NCI-H1105 treated with DMSO at 0.1 percent for 48 hours (cell line): ENCODE measurements at regions not wholly inside any gene's neighbourhood (a gene's known extent, or its start where the extent isn't known, plus 50 kb on each side); places are given as distances from the start of the nearest gene placed in this dataset.
"Not testable (repeated sequence)": the region's sequence is repeated elsewhere in the genome, so short reads cannot be mapped to it uniquely, and the experiment has no call there.

Experiments
- DNase-seq: peaks from one replicate; lab custom pipeline; 2025; lab: John Stamatoyannopoulos, UW

GRCh38 chr2:64795024-64795592, 141.4 kb upstream of the SERTAD2 start:
- DNase-seq, result no peak

- DNase-seq, result no peak
These were observed 143.2 kb upstream of the SERTAD2 start for GRCh38 chr2:64796926-64797325.

- DNase-seq, result peak; percentile 78
These were observed 144.3 kb upstream of the SERTAD2 start for GRCh38 chr2:64797881-64798575.

GRCh38 chr2:64799592-64800252, 146.0 kb upstream of the SERTAD2 start:
- DNase-seq, result peak; percentile 43

- DNase-seq, result no peak
These were observed 150.1 kb upstream of the SERTAD2 start for GRCh38 chr2:64803776-64804175.

- no peak for DNase-seq
These were observed 150.9 kb upstream of the SERTAD2 start for GRCh38 chr2:64804651-64805050.

GRCh38 chr2:64807417-64807816, 153.7 kb upstream of the SERTAD2 start:
- no peak for DNase-seq

- DNase-seq, result no peak
These were observed 154.4 kb upstream of the SERTAD2 start for GRCh38 chr2:64808092-64808491.

GRCh38 chr2:64808754-64809153, 155.0 kb upstream of the SERTAD2 start:
- DNase-seq, result no peak

GRCh38 chr2:64809216-64809615, 155.5 kb upstream of the SERTAD2 start:
- DNase-seq, result no peak

GRCh38 chr2:64812285-64812684, 158.6 kb upstream of the SERTAD2 start:
- DNase-seq, result no peak

- no peak for DNase-seq
These were observed 160.3 kb upstream of the SERTAD2 start for GRCh38 chr2:64814007-64814406.

GRCh38 chr2:64816526-64816925, 162.8 kb upstream of the SERTAD2 start:
- DNase-seq, result not testable (repeated sequence)

- no peak for DNase-seq
These were observed 163.7 kb upstream of the SERTAD2 start for GRCh38 chr2:64817453-64817852.

- DNase-seq, result no peak
These were observed 164.9 kb upstream of the SERTAD2 start for GRCh38 chr2:64818664-64819060.

GRCh38 chr2:64819361-64819760, 165.6 kb upstream of the SERTAD2 start:
- DNase-seq, result no peak

- no peak for DNase-seq
These were observed 166.3 kb upstream of the SERTAD2 start for GRCh38 chr2:64819774-64820688.

GRCh38 chr2:64820901-64821300, 167.2 kb upstream of the SERTAD2 start:
- DNase-seq, result no peak

- no peak for DNase-seq
These were observed 165.4 kb upstream of the SLC1A4 start for GRCh38 chr2:64823794-64824193.

GRCh38 chr2:64825831-64826491, 163.2 kb upstream of the SLC1A4 start:
- no peak for DNase-seq

- no peak for DNase-seq
These were observed 162.5 kb upstream of the SLC1A4 start for GRCh38 chr2:64826703-64827102.

- DNase-seq, result no peak
These were observed 160.9 kb upstream of the SLC1A4 start for GRCh38 chr2:64828261-64828660.
